Neural progenitor cell (in vitro differentiated cells): ENCODE measurements at regions not wholly inside any gene's neighbourhood (a gene's known extent, or its start where the extent isn't known, plus 50 kb on each side); places are given as distances from the start of the nearest gene placed in this dataset.

Experiments used
- DNase-seq: peaks from one replicate; pipeline ENCODE4 v3.0.0-alpha.2; 2016; ENCODE audit warnings: low spot score
- H2AFZ ChIP-seq: fragments of 200-600 bp; sonication (generic); replicated peaks from 2 replicates; pipeline ENCODE4 v1.6.1; 2016; ENCODE audit warnings: antibody characterized with exemption
- H3F3A ChIP-seq: fragments of 200-600 bp; sonication (generic); 2 replicates; pipeline ENCODE4 v1.6.1; 2016; ENCODE audit warnings: antibody characterized with exemption, low read depth
- H3K27ac ChIP-seq: fragments of 200-600 bp; sonication (generic); 2 replicates; pipeline ENCODE4 v1.5.1; 2016; ENCODE audit warnings: mild to moderate bottlenecking
- H3K27me3 ChIP-seq: fragments of 200-600 bp; sonication (generic); 2 replicates; pipeline ENCODE4 v1.6.1; 2016; ENCODE audit warnings: mild to moderate bottlenecking, moderate library complexity
- H3K36me3 ChIP-seq: fragments of 200-600 bp; sonication (generic); 2 replicates; pipeline ENCODE4 v1.5.1; 2016
- H3K4me1 ChIP-seq: fragments of 200-600 bp; sonication (generic); 2 replicates; pipeline ENCODE4 v1.6.1; 2016; ENCODE audit warnings: mixed run types
- H3K4me2 ChIP-seq: fragments of 200-600 bp; sonication (generic); 2 replicates; pipeline ENCODE4 v1.6.1; 2016
- H3K4me3 ChIP-seq: fragments of 200-600 bp; sonication (generic); 2 replicates; pipeline ENCODE4 v1.5.1; 2016
- H3K79me2 ChIP-seq: fragments of 200-600 bp; sonication (generic); 2 replicates; pipeline ENCODE4 v1.6.1; 2016; ENCODE audit warnings: low read depth
- H3K9ac ChIP-seq: fragments of 200-600 bp; sonication (generic); 2 replicates; pipeline ENCODE4 v1.6.1; 2016
- H3K9me3 ChIP-seq: fragments of 200-600 bp; sonication (generic); 2 replicates; pipeline ENCODE4 v1.5.1; 2016; ENCODE audit warnings: low read depth
- H4K20me1 ChIP-seq: fragments of 200-600 bp; sonication (generic); 2 replicates; pipeline ENCODE4 v1.6.1; 2016; ENCODE audit warnings: low read depth
- H3K27ac Mint-ChIP-seq: 3 replicates; pipeline ENCODE4 v1.8.0; 2021; ENCODE audit warnings: mixed read lengths
- H3K27me3 Mint-ChIP-seq: 2 replicates; pipeline ENCODE4 v1.8.0; 2022; ENCODE audit warnings: low read depth, mild to moderate bottlenecking, inconsistent platforms, moderate library complexity, mixed read lengths; ENCODE audit not compliant: insufficient read depth
- H3K36me3 Mint-ChIP-seq: 3 replicates; pipeline ENCODE4 v1.8.0; 2021; ENCODE audit warnings: mixed read lengths
- H3K4me1 Mint-ChIP-seq: 3 replicates; pipeline ENCODE4 v1.8.0; 2021; ENCODE audit warnings: mixed read lengths
- H3K4me3 Mint-ChIP-seq: 3 replicates; pipeline ENCODE4 v1.8.0; 2021; ENCODE audit warnings: mild to moderate bottlenecking, moderate library complexity, mixed read lengths
- H3K9me3 Mint-ChIP-seq: 3 replicates; pipeline ENCODE4 v1.8.0; 2020; ENCODE audit warnings: mixed read lengths
- CTCF ChIP-seq: fragments of 200-600 bp; sonication (generic); IDR thresholded peaks from 2 replicates; pipeline ENCODE4 v1.5.1; 2017; ENCODE audit warnings: antibody characterized with exemption, mild to moderate bottlenecking
- EZH2 ChIP-seq: fragments of 200-600 bp; sonication (generic); IDR thresholded peaks from 2 replicates; pipeline ENCODE4 v1.6.1; 2017; ENCODE audit warnings: antibody characterized with exemption, mild to moderate bottlenecking, moderate library complexity
- EZH2phosphoT487 ChIP-seq: fragments of 200-600 bp; sonication (generic); IDR thresholded peaks from 2 replicates; pipeline ENCODE4 v1.6.1; 2017; ENCODE audit warnings: antibody characterized with exemption

DNA sequence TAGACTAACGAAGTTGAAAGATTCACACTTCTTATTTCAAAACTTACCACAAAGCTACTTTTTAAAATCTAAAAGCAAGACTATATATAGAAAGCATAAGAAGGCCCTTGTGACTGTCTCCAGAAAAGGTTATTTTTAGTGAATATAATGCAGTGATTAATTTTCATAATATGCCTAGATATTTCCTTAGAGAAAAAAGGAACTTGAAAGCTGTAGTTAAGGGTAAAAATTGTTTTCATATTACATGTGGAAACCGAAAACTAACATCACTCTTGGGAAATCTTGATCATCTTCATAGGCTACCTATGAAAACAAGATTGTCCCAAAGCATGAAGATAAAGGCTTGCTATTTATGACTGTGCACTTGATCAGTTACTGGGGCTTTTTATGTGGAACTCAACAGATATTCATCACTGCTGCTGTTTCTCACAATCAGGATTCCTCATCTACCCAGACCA is 223.2 kb downstream of the SH2D4B start:
- H3K4me1 ChIP-seq: no peaks in the 10 kb centered on the region
- H3K9me3 Mint-ChIP-seq: no peaks in the 10 kb centered on the region
- H3K79me2 ChIP-seq: no peaks in the 10 kb centered on the region
- no peak overlapping the region for H2AFZ ChIP-seq
- no peaks in the 10 kb centered on the region for H3K9me3 ChIP-seq
- TF ChIP-seq CTCF: no peak
- TF ChIP-seq EZH2phosphoT487: no peak
- no peak for TF ChIP-seq EZH2
- H3F3A ChIP-seq: no peaks in the 10 kb centered on the region
- H3K4me3 Mint-ChIP-seq: no peak overlapping the region
- H4K20me1 ChIP-seq: no peaks in the 10 kb centered on the region
- H3K9ac ChIP-seq: no peak overlapping the region
- DNase-seq: no peak
- no peaks in the 10 kb centered on the region for H3K4me1 Mint-ChIP-seq
- no peaks in the 10 kb centered on the region for H3K27me3 Mint-ChIP-seq
- H3K27ac Mint-ChIP-seq: no peak overlapping the region
- no peaks in the 10 kb centered on the region for H3K36me3 ChIP-seq
- no peaks in the 10 kb centered on the region for H3K36me3 Mint-ChIP-seq
- H3K27ac ChIP-seq: no peak overlapping the region
- H3K4me3 ChIP-seq: no peak overlapping the region
- no peaks in the 10 kb centered on the region for H3K27me3 ChIP-seq
- no peak overlapping the region for H3K4me2 ChIP-seq

- Mint-ChIP-seq H3K27me3 (peaks cover 4% of the 10 kb centered on the region), H3K27ac (no peak overlapping the region), H3K4me1 (peaks cover 4% of the 10 kb centered on the region), H3K36me3 (no peaks in the 10 kb centered on the region), H3K4me3 (no peak overlapping the region), H3K9me3 (no peaks in the 10 kb centered on the region)
- no peak for TF ChIP-seq EZH2
- TF ChIP-seq CTCF: no peak
- TF ChIP-seq EZH2phosphoT487: no peak
- Histone ChIP-seq H4K20me1 (no peaks in the 10 kb centered on the region), H3K4me2 (no peak overlapping the region), H3F3A (no peaks in the 10 kb centered on the region), H3K27ac (no peak overlapping the region), H3K9ac (no peak overlapping the region), H3K79me2 (no peaks in the 10 kb centered on the region), H3K27me3 (no peaks in the 10 kb centered on the region), H3K4me3 (no peak overlapping the region), H3K4me1 (no peaks in the 10 kb centered on the region), H2AFZ (no peak overlapping the region), H3K9me3 (no peaks in the 10 kb centered on the region), H3K36me3 (no peaks in the 10 kb centered on the region)
- DNase-seq: no peak
Observed at GRCh38 chr10:80767963-80768362, 230.3 kb downstream of the SH2D4B start.

DNA sequence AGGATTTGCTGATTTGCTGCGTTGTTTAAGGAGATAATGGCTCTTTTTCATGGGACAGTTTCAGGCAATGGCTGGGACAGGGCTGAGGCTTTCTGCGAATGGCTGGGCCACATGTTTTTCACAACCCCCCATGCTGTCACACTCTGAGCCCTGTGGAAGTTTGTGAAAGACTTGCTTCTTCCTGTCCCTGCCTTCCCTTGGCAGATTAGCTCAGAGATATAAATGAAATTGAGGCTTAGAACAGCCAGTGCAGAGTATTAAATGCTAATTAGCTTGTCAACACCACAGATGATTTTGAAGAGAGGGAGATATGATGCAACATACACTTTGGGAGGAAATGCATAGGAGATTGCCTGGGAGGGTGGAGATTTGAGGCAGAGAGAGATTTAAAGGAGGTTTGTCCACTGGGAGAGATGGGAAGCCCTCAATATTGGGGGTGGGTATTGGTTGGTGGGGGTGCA is 232.0 kb downstream of the SH2D4B start:
- no peak overlapping the region for H3K4me3 ChIP-seq
- H3K27ac Mint-ChIP-seq: no peak overlapping the region

More for the DNA sequence above, 232.0 kb downstream of the SH2D4B start:
- Histone ChIP-seq H3K9me3 (no peaks in the 10 kb centered on the region), H3K4me1 (no peaks in the 10 kb centered on the region), H3K27ac (no peak overlapping the region), H3K79me2 (no peaks in the 10 kb centered on the region), H4K20me1 (no peaks in the 10 kb centered on the region), H3K36me3 (no peaks in the 10 kb centered on the region), H3K27me3 (no peaks in the 10 kb centered on the region), H3K4me2 (no peak overlapping the region), H3F3A (no peaks in the 10 kb centered on the region), H2AFZ (peak overlapping the region; percentile 60), H3K9ac (no peak overlapping the region)
- DNase-seq: no peak
- no peak for TF ChIP-seq CTCF
- no peak for TF ChIP-seq EZH2phosphoT487
- no peak for TF ChIP-seq EZH2
- H3K27me3 Mint-ChIP-seq: peaks cover 4% of the 10 kb centered on the region
- no peaks in the 10 kb centered on the region for H3K9me3 Mint-ChIP-seq
- no peaks in the 10 kb centered on the region for H3K36me3 Mint-ChIP-seq
- peaks cover 4% of the 10 kb centered on the region for H3K4me1 Mint-ChIP-seq
- no peak overlapping the region for H3K4me3 Mint-ChIP-seq
